ENCODE measurements at regions not wholly inside any gene's neighbourhood (a gene's known extent, or its start where the extent isn't known, plus 50 kb on each side); places are given as distances from the start of the nearest gene placed in this dataset.

GRCh38 chrX:45954026-45954425 is 591.2 kb downstream of the ZNF674 start:
- WGBS, 2 experiments = 78 to 91% methylated on average over 2 of the region's 2 CpGs
- Histone ChIP-seq H3K4me1 (ENCODE audit: control insufficient read depth, insufficient read depth, low read length) (no peaks in the 10 kb centered on the region), H3K9me3 (ENCODE audit: control insufficient read depth, low read length) (no peaks in the 10 kb centered on the region), H3K36me3 (ENCODE audit: control insufficient read depth, insufficient read depth, low read length) (no peaks in the 10 kb centered on the region), H3K27ac (ENCODE audit: insufficient read depth, low read depth, low read length, poor library complexity, severe bottlenecking) (no peak overlapping the region), H3K27me3 (ENCODE audit: control insufficient read depth, insufficient read depth, low read length, poor library complexity, severe bottlenecking) (no peaks in the 10 kb centered on the region), H3K4me3 (ENCODE audit: insufficient read depth, low read depth, low read length) (no peak overlapping the region)

DNA sequence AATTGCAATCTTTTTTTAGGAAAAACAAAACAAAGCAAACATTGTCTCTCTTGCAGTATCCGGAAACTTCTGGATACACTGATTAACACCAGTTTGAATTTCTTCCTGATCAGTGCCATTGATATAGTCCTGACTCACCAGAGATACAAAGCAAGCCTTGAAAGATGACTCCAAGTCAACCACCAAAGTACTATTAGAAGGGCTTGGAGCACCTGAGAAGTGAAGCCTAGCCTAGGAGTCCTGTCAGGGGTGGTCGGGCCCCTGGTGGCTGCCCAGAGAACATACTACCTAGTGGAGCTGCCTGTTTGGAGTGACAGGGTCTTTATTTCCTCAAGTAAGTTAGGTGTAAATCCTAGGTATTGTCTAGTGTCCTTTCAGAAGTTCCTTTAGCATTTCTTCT is 593.2 kb downstream of the ZNF674 start:
- no peaks in the 10 kb centered on the region for H3K9me3 ChIP-seq (ENCODE audit: control insufficient read depth, low read length)
- H3K27ac ChIP-seq (ENCODE audit: insufficient read depth, low read depth, low read length, poor library complexity, severe bottlenecking) = no peak overlapping the region
- H3K4me3 ChIP-seq (ENCODE audit: insufficient read depth, low read depth, low read length) = no peak overlapping the region
- WGBS, 2 experiments = 78 to 84% methylated on average over 2 of the region's 2 CpGs
- H3K4me1 ChIP-seq (ENCODE audit: control insufficient read depth, insufficient read depth, low read length) = no peaks in the 10 kb centered on the region
- no peaks in the 10 kb centered on the region for H3K36me3 ChIP-seq (ENCODE audit: control insufficient read depth, insufficient read depth, low read length)
- H3K27me3 ChIP-seq (ENCODE audit: control insufficient read depth, insufficient read depth, low read length, poor library complexity, severe bottlenecking) = no peaks in the 10 kb centered on the region

DNA sequence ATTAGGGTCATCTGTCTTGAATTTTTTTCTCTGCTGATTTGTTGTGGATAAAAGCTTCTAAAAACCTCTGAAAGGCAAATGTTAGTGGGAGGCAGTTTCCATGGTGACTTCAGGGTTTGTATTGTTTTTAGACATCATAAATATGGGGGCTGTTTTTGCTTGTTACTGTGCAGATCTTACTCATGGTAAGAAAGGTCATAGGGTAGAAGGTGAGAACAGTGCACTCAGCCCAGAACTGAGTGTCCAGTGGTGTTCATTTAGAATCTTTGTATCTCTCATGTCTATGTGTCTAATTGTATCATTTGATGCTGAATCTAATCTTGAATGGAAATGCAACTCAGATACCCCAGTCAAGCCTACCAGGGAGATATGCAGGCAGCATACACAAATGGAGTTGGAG is 609.8 kb downstream of the ZNF674 start:
- H3K9me3 ChIP-seq (ENCODE audit: control insufficient read depth, low read length) = no peaks in the 10 kb centered on the region
- H3K27ac ChIP-seq (ENCODE audit: insufficient read depth, low read depth, low read length, poor library complexity, severe bottlenecking) = no peak overlapping the region
- no peaks in the 10 kb centered on the region for H3K4me1 ChIP-seq (ENCODE audit: control insufficient read depth, insufficient read depth, low read length)
- H3K27me3 ChIP-seq (ENCODE audit: control insufficient read depth, insufficient read depth, low read length, poor library complexity, severe bottlenecking) = no peaks in the 10 kb centered on the region
- H3K4me3 ChIP-seq (ENCODE audit: insufficient read depth, low read depth, low read length) = no peak overlapping the region
- H3K36me3 ChIP-seq (ENCODE audit: control insufficient read depth, insufficient read depth, low read length) = no peaks in the 10 kb centered on the region

DNA sequence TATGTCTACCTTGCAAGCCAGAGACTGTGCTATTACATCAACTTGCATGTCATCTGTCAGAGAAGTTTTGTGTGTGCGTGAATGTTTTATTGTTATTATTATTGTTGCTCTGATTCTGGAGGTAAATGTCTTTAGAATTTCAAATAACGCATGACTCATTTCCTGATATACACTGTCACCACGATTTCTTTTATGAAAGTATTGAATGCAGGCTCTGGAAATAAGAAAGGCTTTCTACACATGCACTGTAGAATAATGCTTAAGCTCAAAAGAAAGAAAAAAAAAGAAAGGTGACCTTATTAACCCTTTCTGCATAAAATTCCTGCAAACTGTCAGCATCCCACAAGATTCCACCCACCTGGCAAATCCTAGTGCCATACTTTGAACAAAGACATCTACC is 632.9 kb downstream of the ZNF674 start:
- H3K27me3 ChIP-seq (ENCODE audit: control insufficient read depth, insufficient read depth, low read length, poor library complexity, severe bottlenecking) = no peaks in the 10 kb centered on the region
- WGBS, 2 experiments = 83 to 93% methylated on average over 1 to 3 of the region's 3 CpGs
- H3K4me1 ChIP-seq (ENCODE audit: control insufficient read depth, insufficient read depth, low read length) = no peaks in the 10 kb centered on the region

GRCh38 chrX:45907786-45908185 is 637.4 kb downstream of the ZNF674 start:
- WGBS, 2 experiments = 20% methylated on average over 1 of the region's 1 CpG; no CpG with 5 or more reads in 1 of the 2 experiments
- Histone ChIP-seq H3K27ac (ENCODE audit: insufficient read depth, low read depth, low read length, poor library complexity, severe bottlenecking) (no peak overlapping the region), H3K9me3 (ENCODE audit: control insufficient read depth, low read length) (no peaks in the 10 kb centered on the region), H3K4me3 (ENCODE audit: insufficient read depth, low read depth, low read length) (no peak overlapping the region), H3K36me3 (ENCODE audit: control insufficient read depth, insufficient read depth, low read length) (no peaks in the 10 kb centered on the region), H3K4me1 (ENCODE audit: control insufficient read depth, insufficient read depth, low read length) (peaks cover 5% of the 10 kb centered on the region), H3K27me3 (ENCODE audit: control insufficient read depth, insufficient read depth, low read length, poor library complexity, severe bottlenecking) (no peaks in the 10 kb centered on the region)

More for the DNA sequence above, 632.9 kb downstream of the ZNF674 start:
- H3K36me3 ChIP-seq (ENCODE audit: control insufficient read depth, insufficient read depth, low read length) = no peaks in the 10 kb centered on the region
- H3K9me3 ChIP-seq (ENCODE audit: control insufficient read depth, low read length) = no peaks in the 10 kb centered on the region
- no peak overlapping the region for H3K4me3 ChIP-seq (ENCODE audit: insufficient read depth, low read depth, low read length)
- H3K27ac ChIP-seq (ENCODE audit: insufficient read depth, low read depth, low read length, poor library complexity, severe bottlenecking) = no peak overlapping the region

DNA sequence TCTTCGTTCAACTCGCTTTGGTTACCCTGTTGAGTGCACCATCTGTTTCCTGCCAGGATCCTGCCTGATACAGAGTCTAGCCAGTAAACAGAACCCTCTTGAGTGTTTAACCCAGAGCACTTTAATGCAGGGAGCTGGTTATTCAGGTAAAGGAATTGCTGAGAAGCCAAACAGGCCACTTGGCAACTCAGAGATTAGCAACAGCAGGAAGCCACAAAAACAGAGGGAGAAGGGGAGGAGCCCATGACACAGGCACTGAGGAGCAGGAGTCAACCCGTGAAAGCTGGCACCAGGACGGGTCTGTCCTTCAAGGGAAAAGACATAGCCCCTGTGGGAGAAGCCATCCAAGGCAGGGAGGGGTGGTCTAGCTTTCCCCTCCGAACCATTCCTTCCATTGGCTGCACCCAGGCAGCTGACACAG is 641.4 kb downstream of the ZNF674 start:
- Histone ChIP-seq H3K27me3 (ENCODE audit: control insufficient read depth, insufficient read depth, low read length, poor library complexity, severe bottlenecking) (no peaks in the 10 kb centered on the region), H3K36me3 (ENCODE audit: control insufficient read depth, insufficient read depth, low read length) (no peaks in the 10 kb centered on the region), H3K4me3 (ENCODE audit: insufficient read depth, low read depth, low read length) (no peak overlapping the region), H3K4me1 (ENCODE audit: control insufficient read depth, insufficient read depth, low read length) (peaks cover 11% of the 10 kb centered on the region), H3K9me3 (ENCODE audit: control insufficient read depth, low read length) (no peaks in the 10 kb centered on the region), H3K27ac (ENCODE audit: insufficient read depth, low read depth, low read length, poor library complexity, severe bottlenecking) (no peak overlapping the region)
- WGBS, 2 experiments = 42 to 47% methylated on average over 5 of the region's 5 CpGs

DNA sequence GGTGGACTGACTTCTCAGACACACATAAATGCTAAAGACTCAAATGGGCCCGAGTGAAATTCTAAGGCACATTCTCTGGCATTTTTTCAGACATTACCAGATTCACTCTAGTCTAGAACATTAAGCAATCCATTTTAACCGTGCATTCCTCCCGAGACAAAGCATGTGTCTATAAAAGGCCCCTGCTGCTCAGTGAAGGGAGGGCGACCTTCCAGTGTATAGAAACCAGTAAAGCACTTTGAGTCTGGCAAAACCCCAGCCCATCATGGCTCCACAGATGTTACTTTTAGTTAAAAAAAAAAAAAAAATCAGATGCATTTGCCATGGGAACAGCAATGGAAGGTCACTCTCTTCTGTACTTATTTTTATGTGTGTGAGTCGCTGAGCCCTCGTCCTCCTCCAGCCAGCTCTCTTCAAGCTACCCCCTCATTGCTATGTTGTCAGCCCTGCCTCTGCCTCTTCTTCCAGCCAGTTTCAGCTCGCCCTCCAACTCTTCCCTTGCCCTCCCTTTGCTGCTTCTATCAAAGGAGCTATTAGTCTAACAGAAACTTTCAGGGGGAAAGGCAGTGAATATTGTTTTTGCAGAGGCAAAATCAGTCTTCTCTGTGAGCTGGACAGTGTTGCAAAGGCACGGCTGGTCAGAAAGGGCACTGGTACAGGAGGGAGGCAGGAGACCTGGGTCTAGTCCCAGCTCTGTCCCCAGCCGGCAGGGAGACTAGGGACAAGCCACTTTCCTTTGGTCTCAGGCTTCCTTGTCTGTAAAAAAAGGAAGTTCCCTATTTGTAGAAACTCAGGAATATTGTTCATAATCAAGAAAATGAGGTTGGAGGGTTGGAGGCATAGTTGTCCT is 644.2 kb downstream of the ZNF674 start:
- H3K4me3 ChIP-seq (ENCODE audit: insufficient read depth, low read depth, low read length) = no peak overlapping the region

DNA sequence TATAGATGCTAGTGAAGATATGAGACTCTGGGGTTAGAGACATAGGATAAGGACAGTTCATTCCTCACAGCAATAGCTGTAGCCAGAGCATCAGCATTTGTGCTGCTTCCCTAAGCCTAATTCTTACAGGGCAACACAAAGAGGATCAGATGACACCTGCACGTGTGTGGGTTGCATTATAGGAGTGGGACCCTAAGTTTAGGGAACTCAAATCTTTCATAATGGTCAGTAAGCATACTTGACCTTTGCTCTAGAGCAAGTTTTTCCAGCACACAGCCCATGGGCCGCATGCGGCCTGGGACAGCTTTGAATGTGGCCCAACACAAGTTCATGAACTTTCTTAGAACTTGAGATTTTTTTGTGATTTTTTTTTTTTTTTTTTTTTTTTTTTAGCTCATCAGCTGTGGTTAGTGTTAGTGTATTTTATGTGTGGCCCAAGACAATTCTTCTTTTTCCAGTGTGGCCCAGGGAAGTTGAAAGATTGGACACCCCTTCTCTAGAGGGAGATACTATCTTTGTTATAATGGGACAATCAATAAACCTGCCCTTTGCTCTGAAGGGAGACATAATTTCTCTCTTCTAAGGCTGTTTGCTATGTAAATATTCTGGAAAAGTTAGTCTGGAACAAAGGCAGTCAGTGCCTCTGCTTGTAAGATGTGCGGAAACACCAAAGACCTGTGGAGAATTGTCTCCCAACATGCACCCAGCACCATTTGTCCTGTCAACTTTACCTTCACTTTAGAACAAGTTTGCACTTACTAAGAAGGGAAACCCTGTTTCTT is 650.2 kb downstream of the ZNF674 start:
- no peak overlapping the region for H3K27ac ChIP-seq (ENCODE audit: insufficient read depth, low read depth, low read length, poor library complexity, severe bottlenecking)
- H3K9me3 ChIP-seq (ENCODE audit: control insufficient read depth, low read length) = no peaks in the 10 kb centered on the region
- H3K27me3 ChIP-seq (ENCODE audit: control insufficient read depth, insufficient read depth, low read length, poor library complexity, severe bottlenecking) = no peaks in the 10 kb centered on the region
- no peaks in the 10 kb centered on the region for H3K4me1 ChIP-seq (ENCODE audit: control insufficient read depth, insufficient read depth, low read length)
- no peak overlapping the region for H3K4me3 ChIP-seq (ENCODE audit: insufficient read depth, low read depth, low read length)
- H3K36me3 ChIP-seq (ENCODE audit: control insufficient read depth, insufficient read depth, low read length) = no peaks in the 10 kb centered on the region
- WGBS, 2 experiments = 95 to 96% methylated on average over 4 of the region's 4 CpGs

More for the DNA sequence above, 644.2 kb downstream of the ZNF674 start:
- Histone ChIP-seq H3K27ac (ENCODE audit: insufficient read depth, low read depth, low read length, poor library complexity, severe bottlenecking) (no peak overlapping the region), H3K27me3 (ENCODE audit: control insufficient read depth, insufficient read depth, low read length, poor library complexity, severe bottlenecking) (no peaks in the 10 kb centered on the region), H3K36me3 (ENCODE audit: control insufficient read depth, insufficient read depth, low read length) (no peaks in the 10 kb centered on the region), H3K4me1 (ENCODE audit: control insufficient read depth, insufficient read depth, low read length) (peaks cover 11% of the 10 kb centered on the region), H3K9me3 (ENCODE audit: control insufficient read depth, low read length) (no peaks in the 10 kb centered on the region)
- 62 to 64% methylated on average over 7 to 9 of the region's 9 CpGs for WGBS, 2 experiments

DNA sequence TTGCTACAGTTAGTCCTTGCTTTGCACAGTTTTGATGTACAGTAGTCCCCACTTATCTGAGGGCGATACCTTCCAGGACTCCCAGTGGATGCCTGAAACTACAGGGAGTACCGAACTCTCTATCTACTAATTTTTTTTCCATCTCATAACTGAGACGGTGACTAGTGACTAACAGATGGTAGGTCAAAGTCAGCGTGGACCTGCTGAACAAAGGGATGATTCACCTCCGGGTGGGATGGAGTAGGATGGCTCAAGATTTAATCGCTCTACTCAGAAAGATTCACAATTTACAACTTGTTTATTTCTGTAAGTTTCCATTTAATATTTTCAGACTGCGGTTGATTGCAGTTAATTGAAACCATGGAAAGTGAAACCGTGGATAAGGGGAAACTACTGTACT is 655.8 kb downstream of the ZNF674 start:
- H3K27me3 ChIP-seq (ENCODE audit: control insufficient read depth, insufficient read depth, low read length, poor library complexity, severe bottlenecking) = no peaks in the 10 kb centered on the region
- H3K36me3 ChIP-seq (ENCODE audit: control insufficient read depth, insufficient read depth, low read length) = no peaks in the 10 kb centered on the region
- 93 to 95% methylated on average over 6 to 7 of the region's 8 CpGs for WGBS, 2 experiments
- no peak overlapping the region for H3K27ac ChIP-seq (ENCODE audit: insufficient read depth, low read depth, low read length, poor library complexity, severe bottlenecking)
- H3K9me3 ChIP-seq (ENCODE audit: control insufficient read depth, low read length) = no peaks in the 10 kb centered on the region
- H3K4me3 ChIP-seq (ENCODE audit: insufficient read depth, low read depth, low read length) = no peak overlapping the region
- H3K4me1 ChIP-seq (ENCODE audit: control insufficient read depth, insufficient read depth, low read length) = no peaks in the 10 kb centered on the region

- no peaks in the 10 kb centered on the region for H3K4me1 ChIP-seq (ENCODE audit: control insufficient read depth, insufficient read depth, low read length)
- H3K27me3 ChIP-seq (ENCODE audit: control insufficient read depth, insufficient read depth, low read length, poor library complexity, severe bottlenecking) = no peaks in the 10 kb centered on the region
- no peak overlapping the region for H3K4me3 ChIP-seq (ENCODE audit: insufficient read depth, low read depth, low read length)
- no peaks in the 10 kb centered on the region for H3K36me3 ChIP-seq (ENCODE audit: control insufficient read depth, insufficient read depth, low read length)
- H3K27ac ChIP-seq (ENCODE audit: insufficient read depth, low read depth, low read length, poor library complexity, severe bottlenecking) = no peak overlapping the region
- H3K9me3 ChIP-seq (ENCODE audit: control insufficient read depth, low read length) = no peaks in the 10 kb centered on the region
These were observed 656.7 kb downstream of the ZNF674 start for GRCh38 chrX:45888518-45888917.
